Left renal pelvis (tissue), 4 donors: ENCODE measurements at regions not wholly inside any gene's neighbourhood (a gene's known extent, or its start where the extent isn't known, plus 50 kb on each side); places are given as distances from the start of the nearest gene placed in this dataset.
"Not testable (repeated sequence)": the region's sequence is repeated elsewhere in the genome, so short reads cannot be mapped to it uniquely, and the experiment has no call there.

Experiments
- DNase-seq, 4 donors: peaks; one replicate each; pipeline ENCODE4 v3.0.0-alpha.2; 2013; ENCODE audit warnings: low read depth in 4 of 4, low spot score in 3 of 4

DNA sequence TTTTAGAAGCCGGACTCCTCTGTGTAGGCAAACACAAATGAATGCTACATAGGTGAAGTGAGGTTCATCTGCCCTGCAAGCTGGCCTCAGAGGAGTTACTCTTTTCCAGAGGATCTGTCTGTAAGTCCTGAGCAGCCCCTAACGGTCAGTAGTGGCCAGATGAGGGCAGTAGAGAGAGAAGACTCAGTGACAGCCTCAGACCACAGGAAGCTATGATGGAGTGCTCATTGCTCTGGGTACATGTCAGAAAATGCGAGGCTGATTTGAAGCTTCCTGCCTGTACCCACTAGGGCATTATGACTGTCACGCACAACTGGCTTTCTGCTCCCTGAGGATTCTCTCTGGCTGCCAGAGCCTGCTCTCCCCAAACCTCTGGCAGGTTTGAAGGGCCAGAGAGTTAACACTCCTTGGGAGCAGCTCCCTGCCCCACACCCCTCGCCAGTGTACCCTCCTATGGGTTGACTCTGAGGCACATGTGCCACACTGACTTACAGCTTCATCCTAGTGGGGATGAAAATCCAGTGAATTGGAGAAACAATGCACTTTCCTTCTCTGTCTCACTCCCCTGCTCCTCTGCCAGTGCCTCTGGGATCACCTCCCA is 141.5 kb downstream of the GABRG2 start:
- DNase-seq: peak; percentile 4 to 33 (median 17)

DNA sequence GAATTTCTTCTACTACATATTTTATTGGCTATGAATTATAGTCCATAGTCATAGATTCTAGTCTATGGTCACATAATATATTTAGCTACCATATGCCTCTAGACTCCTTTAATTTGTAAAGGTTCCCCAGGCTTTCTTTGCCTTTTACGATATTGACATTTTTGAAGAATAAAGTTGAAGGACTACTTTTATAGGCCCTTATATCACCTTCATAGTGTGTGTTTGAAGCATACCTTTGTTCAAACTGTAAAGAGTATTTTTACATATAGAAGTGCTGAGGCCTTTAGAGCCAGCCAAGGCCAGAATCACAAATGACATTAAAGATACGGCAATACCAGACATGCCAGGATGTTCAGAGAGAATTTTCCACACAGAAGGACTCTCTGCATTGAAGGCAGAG is 147.0 kb downstream of the GABRG2 start:
- DNase-seq: no peak

DNA sequence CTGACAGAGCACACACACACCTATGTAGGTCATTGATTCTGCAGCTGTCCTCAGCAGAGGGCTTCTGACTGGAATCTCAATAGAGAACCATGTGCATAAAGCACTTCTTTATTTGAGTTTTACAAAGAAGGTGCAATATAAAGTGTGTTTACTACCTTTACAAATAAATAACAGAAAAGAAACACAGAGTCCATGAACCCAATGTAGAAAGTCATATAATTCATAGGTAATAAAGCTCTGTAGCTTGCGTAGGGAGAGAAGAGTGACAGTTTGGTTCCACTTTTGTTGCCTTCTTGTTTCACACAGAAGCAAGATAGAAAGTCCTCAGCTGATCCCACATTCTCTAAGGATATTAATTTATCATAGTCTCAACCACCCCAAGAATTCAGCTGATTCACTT is 149.5 kb downstream of the GABRG2 start:
- no peak for DNase-seq

DNA sequence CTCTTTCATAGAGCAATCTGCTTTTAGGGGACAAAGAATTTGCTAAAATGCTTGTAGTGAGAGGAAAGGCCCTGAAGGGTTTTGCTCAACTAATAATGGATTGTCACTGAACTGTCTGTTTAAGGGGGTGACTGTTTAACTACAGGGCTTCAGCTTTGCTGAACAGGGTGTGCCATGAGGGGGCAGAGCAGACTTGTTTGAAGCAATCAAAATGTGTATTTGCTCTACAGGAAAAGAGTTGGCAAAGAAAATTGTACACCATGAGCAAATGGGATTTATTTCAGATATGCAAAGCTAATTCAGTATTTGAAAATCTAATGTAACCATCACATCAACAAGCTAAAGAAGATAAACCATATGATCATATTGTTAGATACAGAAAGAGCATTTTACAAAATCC is 154.3 kb downstream of the GABRG2 start:
- no peak for DNase-seq

DNA sequence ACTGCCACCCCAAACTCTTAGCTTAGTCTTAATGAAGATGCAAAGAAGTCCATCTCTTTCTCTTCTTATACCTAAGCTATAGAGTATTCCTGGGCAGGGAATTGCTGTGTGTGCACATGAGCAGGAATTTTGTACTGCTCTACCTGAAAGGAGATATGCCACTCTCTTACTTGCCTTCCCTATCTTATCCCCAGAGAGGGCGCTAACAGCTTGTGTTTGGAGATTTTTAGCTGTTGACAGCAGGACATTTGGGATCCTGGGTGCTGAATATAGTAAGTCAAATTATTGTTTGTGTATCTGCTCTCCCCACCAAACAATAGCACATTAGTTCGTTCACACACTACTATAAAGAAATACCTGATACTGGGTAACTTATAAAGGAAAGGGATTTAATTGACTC is 159.5 kb downstream of the GABRG2 start:
- DNase-seq: no peak

DNA sequence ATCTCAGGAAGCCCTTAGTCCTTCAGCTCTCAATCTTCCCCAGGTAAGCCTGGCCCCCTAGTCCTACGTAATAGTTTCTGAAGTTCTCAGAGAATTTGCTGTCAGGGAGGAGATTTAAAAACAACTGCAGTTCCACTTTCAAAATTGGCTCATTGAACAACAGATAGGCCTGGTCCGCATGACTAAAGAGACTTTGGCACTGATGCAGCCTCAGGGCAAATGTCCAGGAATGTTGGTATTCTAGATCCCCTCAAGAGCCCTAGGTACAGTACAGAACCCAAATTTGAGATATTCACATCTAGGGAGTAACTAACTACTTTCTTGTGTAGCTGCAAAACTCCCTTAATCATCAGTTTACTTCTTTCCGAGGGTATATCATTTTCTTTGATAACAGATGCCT is 162.8 kb downstream of the GABRG2 start:
- no peak for DNase-seq

DNA sequence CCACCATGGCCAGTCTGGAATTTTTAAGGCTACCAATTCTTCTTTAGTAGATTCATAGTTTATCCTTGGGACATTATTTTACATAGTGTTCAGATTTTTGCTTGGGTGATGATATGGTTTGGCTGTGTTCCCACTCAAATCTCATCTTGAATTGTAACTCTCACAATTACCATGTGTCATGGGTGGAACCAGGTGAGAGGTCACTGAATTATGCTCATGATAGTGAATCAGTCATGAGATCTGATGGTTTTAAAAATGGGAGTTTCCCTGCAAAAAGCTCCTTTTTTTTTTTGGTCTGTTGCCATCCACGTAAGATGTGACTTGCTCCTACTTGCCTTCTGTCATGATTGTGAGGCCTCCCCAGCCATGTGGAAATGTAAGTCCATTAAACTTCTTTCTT is 163.9 kb downstream of the GABRG2 start:
- no peak for DNase-seq

DNA sequence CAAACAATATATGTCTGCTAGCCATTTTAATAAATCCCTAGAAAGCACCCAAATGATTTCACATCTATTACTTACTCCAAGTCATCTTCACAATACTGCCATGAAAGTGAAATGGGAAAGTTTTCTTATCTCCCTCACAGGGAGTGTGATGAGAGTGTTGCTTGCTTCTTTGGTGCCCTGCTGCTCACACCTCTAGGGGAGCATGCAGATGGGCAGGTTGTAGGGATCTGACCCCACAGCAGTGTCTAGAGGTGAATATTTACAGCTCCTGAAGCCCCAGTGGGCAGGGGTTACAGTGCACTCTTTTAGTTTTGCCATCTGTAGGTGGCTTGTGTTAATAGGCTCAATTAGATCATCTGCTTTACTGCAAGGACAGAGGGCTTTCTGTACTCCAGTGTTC is 173.2 kb downstream of the GABRG2 start:
- DNase-seq: no peak

DNA sequence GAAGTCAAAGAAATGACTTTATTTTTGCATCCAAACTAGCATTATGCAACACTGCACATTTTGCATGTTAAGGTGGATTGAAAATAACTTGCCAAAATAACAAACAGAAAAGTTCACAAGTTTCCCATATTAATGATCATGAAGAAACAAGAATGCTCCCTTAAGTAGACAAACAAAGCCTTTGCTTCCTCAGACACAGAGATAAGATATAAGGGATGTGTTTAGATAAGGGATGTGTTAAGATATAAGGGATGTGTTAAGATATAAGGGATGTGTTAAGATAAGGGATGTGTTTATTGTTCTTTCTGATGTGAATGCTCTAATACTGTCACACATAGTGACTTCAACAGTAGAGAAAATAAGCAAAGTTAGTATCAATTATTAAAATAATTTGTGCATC is 174.8 kb downstream of the GABRG2 start:
- DNase-seq: no peak

DNA sequence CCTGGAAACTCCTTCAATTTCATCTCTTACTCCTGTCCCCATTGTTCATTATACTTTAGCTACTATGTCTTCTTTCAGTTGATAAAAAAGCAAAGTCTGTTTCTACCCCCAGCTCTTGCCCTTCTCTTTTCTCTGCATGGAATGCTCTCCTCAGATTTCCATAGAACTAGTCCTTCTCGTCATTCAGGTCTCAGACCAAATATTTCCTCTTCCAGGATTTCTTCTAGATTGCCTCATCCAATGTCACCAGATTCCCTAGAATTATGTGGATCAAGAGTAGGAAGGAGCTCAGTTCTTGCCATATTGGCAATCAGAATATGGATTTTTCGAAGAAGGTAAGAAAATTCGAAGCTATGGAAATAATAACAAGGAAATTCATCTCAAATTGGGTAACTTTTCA is 176.1 kb downstream of the GABRG2 start:
- DNase-seq: no peak

DNA sequence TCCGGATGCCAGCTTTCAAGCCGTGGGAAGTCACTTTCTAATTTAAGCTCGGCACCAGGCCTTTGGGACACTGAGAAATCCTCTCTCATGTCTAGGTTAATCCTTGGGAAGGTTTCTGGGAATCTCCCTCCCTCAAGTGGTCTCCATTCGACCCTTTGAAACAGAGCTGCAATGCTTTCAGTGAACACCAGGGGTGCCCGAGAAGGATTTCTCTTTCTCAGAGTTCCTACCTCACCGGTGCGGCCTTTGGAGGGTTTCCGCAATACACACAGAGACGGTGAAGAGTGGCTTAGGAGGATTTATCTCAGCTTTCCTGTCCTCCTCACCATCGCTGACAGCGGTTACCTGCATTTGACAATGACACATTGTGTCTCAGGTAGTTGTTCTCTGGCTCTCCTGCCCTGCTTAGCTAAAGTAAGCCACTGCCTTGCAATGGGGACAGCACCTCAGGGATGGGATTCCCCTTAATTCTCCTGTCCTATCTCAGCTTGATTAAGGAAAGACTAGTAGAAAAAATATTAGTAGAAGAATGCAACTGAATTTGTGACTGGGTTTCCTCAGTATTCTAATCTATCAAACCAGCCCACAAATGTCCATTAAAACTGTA is 180.6 kb downstream of the GABRG2 start:
- no peak for DNase-seq

DNA sequence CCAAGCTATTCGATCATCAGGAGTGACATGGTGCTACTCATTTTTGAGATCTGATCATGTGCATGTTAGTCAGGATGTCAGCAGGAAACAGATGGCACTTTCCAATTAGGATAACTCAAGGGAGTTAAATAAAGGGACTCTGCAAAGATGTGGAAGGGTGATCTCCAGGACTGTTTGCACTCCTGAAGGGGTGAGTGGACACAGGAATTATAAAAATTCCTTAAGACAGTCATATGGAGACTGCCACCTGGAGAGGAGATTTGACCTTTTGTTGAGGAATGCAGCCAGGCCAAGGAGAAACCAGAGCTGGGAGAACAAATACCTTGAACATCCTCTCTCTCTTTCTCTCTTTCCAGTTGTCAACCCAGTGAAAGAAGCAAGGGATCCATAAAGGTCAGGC is 189.1 kb downstream of the GABRG2 start:
- no peak for DNase-seq

DNA sequence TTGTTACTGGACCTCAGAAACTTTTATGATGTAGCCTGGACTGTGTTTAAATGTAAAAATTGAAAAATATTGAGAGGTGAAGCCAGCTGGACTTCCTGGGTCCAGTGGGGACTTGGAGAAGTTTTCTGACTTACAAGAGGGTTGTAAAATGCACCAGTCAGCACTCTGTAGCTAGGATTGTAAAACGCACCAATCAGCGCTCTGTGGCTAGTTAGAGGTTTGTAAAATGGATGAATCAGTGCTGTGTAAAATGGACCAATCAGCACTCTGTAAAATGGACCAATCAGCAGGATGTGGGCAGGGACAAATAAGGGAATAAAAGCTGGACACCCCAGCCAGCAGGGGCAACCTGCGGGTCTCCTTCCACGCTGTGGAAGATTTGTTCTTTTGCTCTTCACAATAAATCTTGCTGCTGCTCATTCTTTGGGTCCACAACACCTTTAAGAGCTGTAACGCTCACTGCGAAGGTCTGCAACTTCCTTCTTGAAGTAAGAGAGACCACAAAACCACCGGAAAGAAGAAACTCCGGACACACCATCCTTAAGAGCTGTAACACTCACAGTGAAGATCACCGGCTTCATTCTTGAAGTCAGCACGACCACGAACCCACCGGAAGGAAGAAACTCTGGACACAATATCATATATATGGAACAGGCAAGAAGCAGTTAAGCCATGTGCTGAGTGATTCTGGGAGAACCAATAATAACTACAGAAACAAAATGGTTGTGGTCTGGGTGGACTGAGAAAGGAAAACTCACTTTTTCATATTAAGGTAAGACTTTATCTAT is 201.3 kb downstream of the GABRG2 start:
- no peak for DNase-seq

DNA sequence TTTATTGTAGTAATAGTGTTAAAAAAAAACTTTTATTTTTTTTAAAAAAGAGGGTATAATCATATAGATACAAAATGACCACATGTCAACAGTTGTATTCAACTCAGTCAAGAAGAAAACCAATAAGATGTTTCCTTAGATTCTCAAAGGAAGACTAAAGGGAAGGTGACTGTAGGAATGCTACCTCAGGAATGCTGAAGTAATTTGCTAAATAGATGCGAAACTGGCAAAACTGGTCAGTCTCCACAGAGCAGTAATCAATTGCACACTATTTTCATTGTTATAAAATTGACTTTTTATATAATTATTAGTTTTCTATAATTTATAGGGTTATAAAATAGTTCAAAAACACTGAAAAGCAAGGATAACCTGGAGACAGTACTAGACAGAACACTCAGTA is 204.8 kb downstream of the GABRG2 start:
- no peak for DNase-seq

DNA sequence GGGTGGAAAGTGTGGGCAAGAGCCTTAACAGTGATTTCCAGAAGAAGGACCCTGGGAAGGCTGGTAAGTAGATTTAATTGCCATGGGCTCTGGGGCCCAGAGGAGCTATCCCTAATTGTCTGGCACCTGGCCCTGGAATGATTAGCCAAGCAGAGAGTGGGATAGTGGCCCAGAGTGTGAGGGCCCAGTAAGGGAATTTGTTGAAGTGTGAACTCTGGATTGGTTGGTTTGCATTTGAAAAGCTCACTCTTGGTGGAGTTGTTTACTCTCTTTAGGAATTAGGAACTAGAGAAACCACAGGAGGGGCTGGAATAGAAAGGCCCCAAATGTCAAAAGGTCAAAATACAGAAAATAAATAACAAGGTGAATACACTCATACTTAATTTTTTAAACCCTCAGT is 207.1 kb downstream of the GABRG2 start:
- DNase-seq: no peak

DNA sequence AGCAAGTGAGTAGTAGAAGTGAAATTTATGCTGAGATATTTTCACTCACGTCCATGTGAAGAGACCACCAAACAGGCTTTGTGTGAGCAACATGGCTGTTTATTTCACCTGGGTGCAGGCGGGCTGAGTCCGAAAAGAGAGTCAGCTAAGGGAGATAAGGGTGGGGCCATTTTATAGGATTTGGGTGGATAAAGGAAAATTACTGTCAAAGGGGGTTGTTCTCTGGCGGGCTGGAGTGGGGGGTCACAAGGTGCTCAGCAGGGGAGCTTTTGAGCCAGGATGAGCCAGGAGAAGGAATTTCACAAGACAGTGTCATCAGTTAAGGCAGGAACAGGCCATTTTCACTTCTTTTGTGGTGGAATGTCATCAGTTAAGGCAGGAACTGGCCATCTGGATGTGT is 207.8 kb downstream of the GABRG2 start:
- DNase-seq: not testable (repeated sequence)

DNA sequence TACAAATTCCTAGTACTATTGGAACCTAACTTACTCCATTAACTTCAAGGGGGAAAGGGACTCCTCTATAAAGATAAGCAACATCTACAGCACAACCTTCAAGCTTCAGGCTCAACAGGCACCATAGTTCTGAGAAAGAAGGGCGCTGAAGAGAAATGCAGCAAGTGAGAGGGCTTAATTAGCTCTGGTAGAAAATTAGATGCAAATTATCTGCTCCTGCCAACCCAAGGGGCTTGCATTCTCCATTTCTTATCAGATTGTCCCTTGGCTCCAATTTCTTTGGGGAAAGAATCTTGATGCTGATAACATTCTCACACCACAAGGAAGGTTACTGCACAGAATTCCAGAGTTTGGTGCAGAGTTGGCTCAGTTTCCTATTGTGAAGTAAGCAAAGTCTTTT is 214.6 kb downstream of the GABRG2 start:
- DNase-seq: no peak

DNA sequence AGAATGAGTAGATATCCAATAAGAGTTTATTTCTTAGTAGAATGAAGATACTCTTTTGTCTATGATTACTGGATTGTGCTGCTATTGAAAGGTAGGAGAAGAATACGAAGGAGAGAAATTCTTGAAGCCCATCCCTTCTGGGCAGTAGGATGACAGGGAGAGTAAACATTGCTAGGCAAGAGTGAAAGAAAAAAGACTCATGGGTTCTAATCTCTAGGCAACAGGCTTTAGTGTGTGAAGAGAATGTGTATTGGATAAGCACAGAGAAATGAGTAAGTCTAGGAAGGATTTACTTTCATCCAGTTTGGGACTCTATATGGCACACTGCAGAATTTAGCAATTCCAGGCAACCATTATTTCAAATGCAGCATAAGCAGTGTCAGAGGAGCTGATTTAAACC is 216.0 kb downstream of the GABRG2 start:
- DNase-seq: no peak

DNA sequence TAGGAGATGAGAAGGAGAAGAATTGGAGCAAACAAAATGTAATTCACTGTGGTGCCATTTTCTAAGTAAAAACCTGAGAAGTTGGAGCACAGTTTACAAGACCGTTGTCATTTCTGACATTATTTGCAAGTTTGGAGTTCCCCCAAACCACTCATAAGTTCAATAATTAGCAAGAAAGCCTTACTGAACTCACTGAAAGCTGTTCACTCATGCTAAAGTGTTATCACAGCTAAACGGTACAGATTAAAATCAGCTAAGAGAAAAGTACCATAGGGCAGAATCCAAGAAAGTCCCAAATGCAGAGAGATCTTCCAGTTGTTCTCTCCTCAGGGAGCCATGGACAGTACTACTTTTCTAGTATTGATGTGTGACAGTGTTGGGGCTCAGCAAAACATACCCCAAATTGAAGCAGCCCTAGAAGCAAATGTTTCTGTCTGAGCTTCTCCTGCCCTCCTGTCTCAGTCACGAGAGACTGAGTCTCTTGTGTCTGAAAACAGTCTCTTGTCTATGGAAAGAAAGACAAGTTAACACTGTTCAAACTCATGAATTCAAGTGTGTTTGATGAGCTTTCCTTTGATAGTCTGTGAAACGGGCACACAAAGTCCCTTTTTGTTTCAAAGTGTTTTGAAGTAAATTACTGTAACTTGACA is 221.2 kb downstream of the GABRG2 start:
- DNase-seq: no peak

DNA sequence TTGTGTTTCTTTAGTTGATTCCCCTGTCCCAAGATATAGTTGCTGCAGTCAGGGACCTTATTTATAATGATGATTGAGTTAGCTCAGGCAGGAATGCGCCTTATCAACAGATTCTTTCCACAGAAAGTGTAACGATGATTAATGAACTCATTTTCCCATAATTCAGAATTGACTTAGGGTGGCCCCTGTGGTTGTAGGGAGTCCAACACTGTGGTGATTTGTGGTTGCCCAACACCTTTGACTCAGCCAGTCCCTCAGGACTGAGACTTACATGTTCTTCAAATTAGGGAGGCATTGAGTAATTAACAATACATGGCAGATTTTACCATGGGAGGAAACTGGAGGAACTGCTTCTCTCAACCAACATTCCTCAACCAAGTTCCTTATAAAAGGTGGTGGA is 221.9 kb downstream of the GABRG2 start:
- DNase-seq: no peak

DNA sequence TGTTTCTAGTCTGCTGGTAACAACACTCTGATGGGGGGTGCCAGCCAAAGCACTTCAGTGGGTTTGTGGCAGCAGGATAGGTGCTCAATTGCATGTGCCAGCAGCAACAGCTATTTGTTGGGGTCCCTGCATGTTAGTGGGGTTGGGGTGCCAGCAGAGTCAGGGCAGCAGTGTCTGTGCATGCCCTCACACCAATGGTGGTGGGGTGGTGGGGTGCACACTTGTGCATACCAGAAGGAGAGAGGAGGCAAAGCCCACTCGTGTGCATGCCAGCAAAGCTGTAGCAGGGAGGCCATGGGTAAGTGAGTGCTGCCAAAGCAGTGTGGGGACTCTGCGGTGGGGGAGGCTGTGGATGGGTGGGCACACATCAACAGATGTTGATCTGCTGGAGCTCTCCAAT is 232.2 kb downstream of the GABRG2 start:
- DNase-seq: no peak

DNA sequence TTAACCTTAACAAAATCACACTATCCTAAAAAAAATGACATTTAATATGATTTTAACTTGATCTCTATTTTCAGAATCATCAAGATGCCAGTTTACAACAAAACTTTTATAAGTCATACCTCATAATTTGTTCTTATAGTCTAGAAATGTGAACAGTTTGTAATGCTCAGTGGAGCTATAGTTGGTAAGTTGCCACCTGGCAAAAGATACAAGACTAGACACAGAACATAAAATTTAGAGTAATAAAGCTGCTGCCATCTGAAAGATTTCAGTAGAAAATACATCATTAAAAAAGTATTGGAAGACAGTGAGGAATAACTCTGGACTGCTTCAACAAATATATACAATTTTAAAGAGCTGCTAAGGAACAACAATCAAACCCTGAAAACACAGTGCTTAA is 233.8 kb downstream of the GABRG2 start:
- no peak for DNase-seq
